ENCODE measurements at regions not wholly inside any gene's neighbourhood (a gene's known extent, or its start where the extent isn't known, plus 50 kb on each side); places are given as distances from the start of the nearest gene placed in this dataset.
A peak's percentile ranks its signal among the peaks of the same experiment; 100 is the strongest.
"Not testable (repeated sequence)": the region's sequence is repeated elsewhere in the genome, so short reads cannot be mapped to it uniquely, and the experiment has no call there.

- Mint-ChIP-seq H3K4me3 (no peak overlapping the region), H3K27me3 (peaks cover 0 to 15% (median 12%) of the 10 kb centered on the region in 5 donors), H3K4me1 (no peaks in the 10 kb centered on the region), H3K9me3 (peaks cover 0 to 4% (median 0%) of the 10 kb centered on the region in 11 donors), H3K27ac (no peak overlapping the region), H3K36me3 (no peaks in the 10 kb centered on the region)
- intact Hi-C loops (cut with micrococcal nuclease), result no loop called here
- no peak for ATAC-seq
- H3K4me3 ChIP-seq (ENCODE audit: low read length), result no peak overlapping the region
- ChIA-PET POLR2A (no interaction called here), CTCF (no interaction called here)
- H3K36me3 ChIP-seq (ENCODE audit: control insufficient read depth in 2 of 3, insufficient read depth in 3 of 3, low read length in 3 of 3), result no peaks in the 10 kb centered on the region
- no peak overlapping the region for H3K27ac ChIP-seq (ENCODE audit: low read depth, low read length)
- no peak for DNase-seq
- H3K9me3 ChIP-seq (ENCODE audit: control insufficient read depth in 2 of 3, low read length in 3 of 3), result no peaks in the 10 kb centered on the region
- H3K27me3 ChIP-seq (ENCODE audit: control insufficient read depth in 2 of 2, insufficient read depth in 2 of 2, low read length in 2 of 2), result no peaks in the 10 kb centered on the region
- H3K4me1 ChIP-seq (ENCODE audit: control insufficient read depth in 2 of 2, insufficient read depth in 2 of 2, low read length in 2 of 2), result no peaks in the 10 kb centered on the region
Observed at GRCh38 chr13:78047151-78047550, 128.5 kb upstream of the EDNRB start.

GRCh38 chr13:78046331-78046730, 127.7 kb upstream of the EDNRB start:
- intact Hi-C loops (cut with micrococcal nuclease), result no loop called here
- H3K27ac Mint-ChIP-seq, result no peak overlapping the region
- H3K27ac ChIP-seq (ENCODE audit: low read depth, low read length), result no peak overlapping the region
- no peaks in the 10 kb centered on the region for H3K9me3 ChIP-seq (ENCODE audit: control insufficient read depth in 2 of 3, low read length in 3 of 3)
- no peaks in the 10 kb centered on the region for H3K4me1 Mint-ChIP-seq
- H3K4me3 ChIP-seq (ENCODE audit: low read length), result no peak overlapping the region
- no peaks in the 10 kb centered on the region for H3K27me3 ChIP-seq (ENCODE audit: control insufficient read depth in 2 of 2, insufficient read depth in 2 of 2, low read length in 2 of 2)
- H3K4me3 Mint-ChIP-seq, result no peak overlapping the region
- ATAC-seq, result no peak
- H3K27me3 Mint-ChIP-seq, result peaks cover 0 to 16% (median 15%) of the 10 kb centered on the region in 5 donors
- no peaks in the 10 kb centered on the region for H3K36me3 Mint-ChIP-seq
- H3K9me3 Mint-ChIP-seq, result peaks cover 0 to 4% (median 0%) of the 10 kb centered on the region in 11 donors
- ChIA-PET POLR2A (no interaction called here), CTCF (no interaction called here)
- H3K36me3 ChIP-seq (ENCODE audit: control insufficient read depth in 2 of 3, insufficient read depth in 3 of 3, low read length in 3 of 3), result no peaks in the 10 kb centered on the region
- no peaks in the 10 kb centered on the region for H3K4me1 ChIP-seq (ENCODE audit: control insufficient read depth in 2 of 2, insufficient read depth in 2 of 2, low read length in 2 of 2)
- DNase-seq, result no peak

GRCh38 chr13:78045916-78046315, 127.3 kb upstream of the EDNRB start:
- Mint-ChIP-seq H3K27me3 (peaks cover 0 to 16% (median 15%) of the 10 kb centered on the region in 5 donors), H3K4me1 (no peaks in the 10 kb centered on the region), H3K36me3 (no peaks in the 10 kb centered on the region), H3K27ac (no peak overlapping the region), H3K9me3 (peaks cover 0 to 4% (median 0%) of the 10 kb centered on the region in 11 donors), H3K4me3 (no peak overlapping the region)
- Histone ChIP-seq H3K4me1 (ENCODE audit: control insufficient read depth in 2 of 2, insufficient read depth in 2 of 2, low read length in 2 of 2) (no peaks in the 10 kb centered on the region), H3K4me3 (ENCODE audit: low read length) (no peak overlapping the region), H3K36me3 (ENCODE audit: control insufficient read depth in 2 of 3, insufficient read depth in 3 of 3, low read length in 3 of 3) (no peaks in the 10 kb centered on the region), H3K27me3 (ENCODE audit: control insufficient read depth in 2 of 2, insufficient read depth in 2 of 2, low read length in 2 of 2) (no peaks in the 10 kb centered on the region), H3K27ac (ENCODE audit: low read depth, low read length) (no peak overlapping the region), H3K9me3 (ENCODE audit: control insufficient read depth in 2 of 3, low read length in 3 of 3) (no peaks in the 10 kb centered on the region)
- ChIA-PET POLR2A (no interaction called here), CTCF (no interaction called here)
- intact Hi-C loops (cut with micrococcal nuclease), result no loop called here
- no peak for ATAC-seq
- no peak for DNase-seq

- H3K27ac ChIP-seq (ENCODE audit: low read depth, low read length); H3K27me3 ChIP-seq (ENCODE audit: control insufficient read depth in 2 of 2, insufficient read depth in 2 of 2, low read length in 2 of 2); H3K36me3 Mint-ChIP-seq; H3K4me3 Mint-ChIP-seq; POLR2A ChIA-PET; H3K4me1 Mint-ChIP-seq; CTCF ChIA-PET; H3K4me3 ChIP-seq (ENCODE audit: low read length); H3K9me3 ChIP-seq (ENCODE audit: control insufficient read depth in 2 of 3, low read length in 3 of 3); ATAC-seq; DNase-seq; intact Hi-C loops (cut with micrococcal nuclease); H3K36me3 ChIP-seq (ENCODE audit: control insufficient read depth in 2 of 3, insufficient read depth in 3 of 3, low read length in 3 of 3); H3K9me3 Mint-ChIP-seq; H3K4me1 ChIP-seq (ENCODE audit: control insufficient read depth in 2 of 2, insufficient read depth in 2 of 2, low read length in 2 of 2): not testable (repeated sequence)
- peak overlapping the region in 1 of 9 donors; percentile 26 for H3K27ac Mint-ChIP-seq
- peaks cover 2 to 18% (median 11%) of the 10 kb centered on the region in 5 donors for H3K27me3 Mint-ChIP-seq
Observed at GRCh38 chr13:78041366-78041765, 122.7 kb upstream of the EDNRB start.

- H3K36me3 Mint-ChIP-seq, result peaks cover 0 to 2% (median 0%) of the 10 kb centered on the region in 5 donors
- no peak overlapping the region for H3K4me3 Mint-ChIP-seq
- ATAC-seq (no peak), DNase-seq (no peak)
- no peak overlapping the region for H3K27ac Mint-ChIP-seq
- H3K4me1 Mint-ChIP-seq, result no peaks in the 10 kb centered on the region
- Histone ChIP-seq H3K36me3 (ENCODE audit: control insufficient read depth in 2 of 3, insufficient read depth in 3 of 3, low read length in 3 of 3) (no peaks in the 10 kb centered on the region), H3K4me3 (ENCODE audit: low read length) (no peak overlapping the region), H3K27ac (ENCODE audit: low read depth, low read length) (no peak overlapping the region), H3K9me3 (ENCODE audit: control insufficient read depth in 2 of 3, low read length in 3 of 3) (no peaks in the 10 kb centered on the region), H3K27me3 (ENCODE audit: control insufficient read depth in 2 of 2, insufficient read depth in 2 of 2, low read length in 2 of 2) (no peaks in the 10 kb centered on the region), H3K4me1 (ENCODE audit: control insufficient read depth in 2 of 2, insufficient read depth in 2 of 2, low read length in 2 of 2) (no peaks in the 10 kb centered on the region)
- POLR2A ChIA-PET, result no interaction called here
- CTCF ChIA-PET, result interaction anchor here (0.5 kb wide), 1 partner anchor 117 kb away, joined by 3 read pairs; no protein-coding TSS in a partner anchor
- H3K9me3 Mint-ChIP-seq, result peaks cover 0 to 2% (median 0%) of the 10 kb centered on the region in 11 donors
- peaks cover 4 to 18% (median 11%) of the 10 kb centered on the region in 5 donors for H3K27me3 Mint-ChIP-seq
- intact Hi-C loops (cut with micrococcal nuclease), result no loop called here
Observed at GRCh38 chr13:78040205-78040830, 121.7 kb upstream of the EDNRB start.

- Mint-ChIP-seq H3K27me3 (peaks cover 2 to 14% (median 8%) of the 10 kb centered on the region in 5 donors), H3K4me1 (no peaks in the 10 kb centered on the region), H3K9me3 (peaks cover 0 to 2% (median 0%) of the 10 kb centered on the region in 11 donors), H3K4me3 (no peak overlapping the region), H3K36me3 (peaks cover 0 to 2% (median 0%) of the 10 kb centered on the region in 5 donors), H3K27ac (no peak overlapping the region)
- ChIA-PET POLR2A (no interaction called here), CTCF (no interaction called here)
- H3K27ac ChIP-seq (ENCODE audit: low read depth, low read length), result no peak overlapping the region
- no peaks in the 10 kb centered on the region for H3K27me3 ChIP-seq (ENCODE audit: control insufficient read depth in 2 of 2, insufficient read depth in 2 of 2, low read length in 2 of 2)
- no peaks in the 10 kb centered on the region for H3K36me3 ChIP-seq (ENCODE audit: control insufficient read depth in 2 of 3, insufficient read depth in 3 of 3, low read length in 3 of 3)
- H3K9me3 ChIP-seq (ENCODE audit: control insufficient read depth in 2 of 3, low read length in 3 of 3), result no peaks in the 10 kb centered on the region
- DNase-seq (no peak), ATAC-seq (no peak)
- no peak overlapping the region for H3K4me3 ChIP-seq (ENCODE audit: low read length)
- intact Hi-C loops (cut with micrococcal nuclease), result no loop called here
- no peaks in the 10 kb centered on the region for H3K4me1 ChIP-seq (ENCODE audit: control insufficient read depth in 2 of 2, insufficient read depth in 2 of 2, low read length in 2 of 2)
Observed at GRCh38 chr13:78036841-78037240, 118.2 kb upstream of the EDNRB start.

- H3K9me3 ChIP-seq (ENCODE audit: control insufficient read depth in 2 of 3, low read length in 3 of 3), result no peaks in the 10 kb centered on the region
- Mint-ChIP-seq H3K9me3 (peaks cover 0 to under 1% (median 0%) of the 10 kb centered on the region in 11 donors), H3K36me3 (peaks cover 0 to under 1% (median 0%) of the 10 kb centered on the region in 5 donors), H3K27ac (no peak overlapping the region), H3K4me1 (no peaks in the 10 kb centered on the region), H3K27me3 (peaks cover under 1 to 14% (median 6%) of the 10 kb centered on the region in 5 donors), H3K4me3 (no peak overlapping the region)
- ChIA-PET POLR2A (no interaction called here), CTCF (no interaction called here)
- no peaks in the 10 kb centered on the region for H3K4me1 ChIP-seq (ENCODE audit: control insufficient read depth in 2 of 2, insufficient read depth in 2 of 2, low read length in 2 of 2)
- no peaks in the 10 kb centered on the region for H3K27me3 ChIP-seq (ENCODE audit: control insufficient read depth in 2 of 2, insufficient read depth in 2 of 2, low read length in 2 of 2)
- intact Hi-C loops (cut with micrococcal nuclease), result no loop called here
- H3K4me3 ChIP-seq (ENCODE audit: low read length), result no peak overlapping the region
- ATAC-seq, result no peak
- H3K36me3 ChIP-seq (ENCODE audit: control insufficient read depth in 2 of 3, insufficient read depth in 3 of 3, low read length in 3 of 3), result no peaks in the 10 kb centered on the region
- DNase-seq, result no peak
- no peak overlapping the region for H3K27ac ChIP-seq (ENCODE audit: low read depth, low read length)
Observed at GRCh38 chr13:78035500-78035899, 116.9 kb upstream of the EDNRB start.
